B cell (primary cell): ENCODE measurements at regions not wholly inside any gene's neighbourhood (a gene's known extent, or its start where the extent isn't known, plus 50 kb on each side); places are given as distances from the start of the nearest gene placed in this dataset.
"Not testable (repeated sequence)": the region's sequence is repeated elsewhere in the genome, so short reads cannot be mapped to it uniquely, and the experiment has no call there.

Source experiments
- ATAC-seq: fragments of 200-7000 bp; cut with Tn5 transposase; one replicate; pipeline ENCODE4 v1.10.0; 2021; ENCODE audit warnings: low read depth, mild to moderate bottlenecking, moderate number of reproducible peaks, moderate library complexity
- CTCF ChIA-PET: fragments of 350-600 bp; sonication (Branson Sonifier 250); formaldehyde crosslinking; loops from one replicate; lab custom pipeline; 2021; ENCODE audit warnings: antibody characterized with exemption, inconsistent platforms; lab: Charles Lee
- POLR2A ChIA-PET: fragments of 350-600 bp; sonication (Branson Sonifier 250); formaldehyde crosslinking; loops from one replicate; lab custom pipeline; 2021; ENCODE audit warnings: antibody characterized with exemption; lab: Charles Lee
- DNase-seq: peaks from one replicate; pipeline ENCODE4 v3.0.0; 2013
- H2AFZ ChIP-seq: 2 replicates; pipeline ENCODE4 v1.6.1; 2012; ENCODE audit warnings: mild to moderate bottlenecking, low read depth, low read length; ENCODE audit not compliant: insufficient read depth, poor library complexity, severe bottlenecking
- H3K27ac ChIP-seq, 2 donors: 1 replicate in 1 of 2; 2 replicates in 1 of 2; pipeline ENCODE4 v1.5.1; 2012 to 2013; ENCODE audit warnings: low read length in 2 of 2, mild to moderate bottlenecking in 2 of 2, moderate library complexity in 1 of 2
- H3K27me3 ChIP-seq, 4 experiments: fragments of 200-600 bp in 1 of 4; sonication (generic) in 1 of 4; replicated peaks in 1 of 4; 1 replicate in 2 of 4; 2 replicates in 2 of 4; pipeline versions ENCODE4 v1.6.1 to v1.7.0; 2013 to 2016; ENCODE audit warnings: low read length in 3 of 4, mild to moderate bottlenecking in 2 of 4, mixed read lengths in 1 of 4, moderate library complexity in 1 of 4; ENCODE audit not compliant: insufficient read depth in 4 of 4, control insufficient read depth in 3 of 4; ENCODE audit errors: control extremely low read depth in 1 of 4
- H3K36me3 ChIP-seq, 2 experiments: replicated peaks in 1 of 2; 1 replicate in 1 of 2; 2 replicates in 1 of 2; pipeline versions ENCODE4 v1.6.1 to v1.7.1; 2013; ENCODE audit warnings: low read length in 1 of 2; ENCODE audit not compliant: insufficient read depth in 2 of 2, control insufficient read depth in 1 of 2; ENCODE audit errors: control extremely low read depth in 1 of 2, extremely low read depth in 1 of 2
- H3K4me1 ChIP-seq, 2 donors: fragments of 200-600 bp in 1 of 2; sonication (generic) in 1 of 2; 1 replicate in 1 of 2; 2 replicates in 1 of 2; pipeline versions ENCODE4 v1.5.1 to v1.6.1; 2013 to 2017; ENCODE audit warnings: low read length in 2 of 2; ENCODE audit not compliant: control insufficient read depth in 2 of 2, insufficient read depth in 2 of 2
- H3K4me2 ChIP-seq: replicated peaks from 2 replicates; pipeline ENCODE3; 2012; ENCODE audit warnings: mild to moderate bottlenecking, low read depth, low read length; ENCODE audit not compliant: poor library complexity, severe bottlenecking
- H3K4me3 ChIP-seq, 5 experiments: fragments of 200-600 bp in 1 of 5; sonication (generic) in 1 of 5; 1 replicate in 3 of 5; 2 replicates in 2 of 5; pipeline versions ENCODE4 v1.5.1 to v1.7.0; 2011 to 2016; ENCODE audit warnings: low read length in 4 of 5, mild to moderate bottlenecking in 4 of 5, low read depth in 2 of 5, control low read depth in 1 of 5, moderate library complexity in 1 of 5; ENCODE audit not compliant: insufficient read depth in 1 of 5; ENCODE audit errors: control extremely low read depth in 1 of 5, extremely low read depth in 1 of 5
- H3K79me2 ChIP-seq: fragments of 200-600 bp; sonication (generic); one replicate; pipeline ENCODE4 v1.6.0; 2016; ENCODE audit warnings: low read length; ENCODE audit not compliant: control insufficient read depth, insufficient read depth
- H3K9ac ChIP-seq: fragments of 200-600 bp; sonication (generic); 2 replicates; pipeline ENCODE4 v1.6.1; 2017; ENCODE audit warnings: mild to moderate bottlenecking, low read length, moderate library complexity
- H3K9me3 ChIP-seq, 3 donors: one replicate each; pipeline versions ENCODE4 v1.6.1 to v1.7.1; 2013; ENCODE audit warnings: low read length in 2 of 3; ENCODE audit not compliant: control insufficient read depth in 2 of 3, insufficient read depth in 1 of 3; ENCODE audit errors: control extremely low read depth in 1 of 3
- H4K20me1 ChIP-seq: 2 replicates; pipeline ENCODE4 v1.6.0; 2012; ENCODE audit warnings: mild to moderate bottlenecking, low read length; ENCODE audit not compliant: insufficient read depth, control insufficient read depth, poor library complexity, severe bottlenecking
- H3K27ac Mint-ChIP-seq: one replicate; pipeline ENCODE4 v1.8.0; 2021; ENCODE audit warnings: mixed read lengths
- H3K27me3 Mint-ChIP-seq: one replicate; pipeline ENCODE4 v1.8.0; 2021; ENCODE audit warnings: mixed read lengths
- H3K4me1 Mint-ChIP-seq: one replicate; pipeline ENCODE4 v1.8.0; 2021; ENCODE audit warnings: mixed read lengths
- H3K4me3 Mint-ChIP-seq: one replicate; pipeline ENCODE4 v1.8.0; 2021; ENCODE audit warnings: mixed read lengths
- H3K9me3 Mint-ChIP-seq: one replicate; pipeline ENCODE4 v1.8.0; 2022; ENCODE audit warnings: mixed read lengths; ENCODE audit not compliant: insufficient read depth
- CTCF ChIP-seq: fragments of 200-600 bp; IDR thresholded peaks from one replicate; pipeline ENCODE4 v1.8.0; 2022; ENCODE audit warnings: antibody characterized with exemption, mild to moderate bottlenecking
- EZH2 ChIP-seq: IDR thresholded peaks from 2 replicates; pipeline ENCODE4 v1.6.1; 2012; ENCODE audit warnings: borderline replicate concordance, low read depth, mild to moderate bottlenecking, moderate library complexity, low read length; ENCODE audit not compliant: insufficient read depth, poor library complexity, severe bottlenecking
- WGBS: methylation state at CpG from one replicate; pipeline ENCODE4 v1.1.5; 2013; ENCODE audit warnings: missing lambda C conversion rate; ENCODE audit not compliant: insufficient coverage; 5-methylcytosine and 5-hydroxymethylcytosine counted together
- intact Hi-C: fragments of 100-400 bp; cut with micrococcal nuclease; formaldehyde crosslinking; loops from one replicate; pipeline ENCODE4 v1.10.0; 2022

DNA sequence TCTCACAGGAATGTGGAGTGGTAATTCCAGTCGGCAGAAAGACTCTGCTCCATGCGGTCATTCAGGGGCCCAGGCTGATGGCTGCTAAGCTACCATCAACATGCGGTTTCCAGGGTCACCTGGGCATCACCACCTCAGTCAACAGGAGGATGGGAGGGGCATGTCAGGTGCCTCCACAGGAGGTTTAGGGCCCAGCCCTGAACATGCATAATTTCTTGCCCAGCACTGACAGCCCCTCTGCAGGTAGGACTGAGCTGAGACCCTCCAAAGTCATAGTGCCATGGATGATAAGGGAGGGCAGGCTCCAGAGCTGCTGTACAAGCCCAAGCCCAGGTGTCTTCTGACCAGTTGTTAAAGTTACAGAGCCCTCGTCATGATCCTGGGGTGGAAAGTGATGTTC, 244.0 kb upstream of the SFSWAP start:
- H3K4me1 ChIP-seq: no peaks in the 10 kb centered on the region
- no peak overlapping the region for H3K4me2 ChIP-seq
- H4K20me1 ChIP-seq: no peaks in the 10 kb centered on the region
- TF ChIP-seq CTCF (no peak), EZH2 (no peak)
- H3K9ac ChIP-seq: no peak overlapping the region
- CTCF ChIA-PET: no interaction called here
- no peak overlapping the region for H3K27ac Mint-ChIP-seq
- DNase-seq: no peak
- no peak overlapping the region for H2AFZ ChIP-seq
- peaks cover 0 to 10% (median 0%) of the 10 kb centered on the region in 3 donors for H3K9me3 ChIP-seq
- no peak for ATAC-seq
- no peak overlapping the region for H3K4me3 Mint-ChIP-seq
- H3K27me3 Mint-ChIP-seq: peaks cover 5% of the 10 kb centered on the region
- H3K4me1 Mint-ChIP-seq: no peaks in the 10 kb centered on the region
- peaks cover under 1% of the 10 kb centered on the region for H3K9me3 Mint-ChIP-seq
- H3K36me3 ChIP-seq: no peaks in the 10 kb centered on the region
- POLR2A ChIA-PET: no interaction called here
- H3K27me3 ChIP-seq: peaks cover 0 to 6% (median 2%) of the 10 kb centered on the region in 4 experiments
- intact Hi-C loops: no loop called here
- WGBS: 100% methylated on average over 1 of the region's 4 CpGs
- H3K27ac ChIP-seq: no peak overlapping the region
- no peak overlapping the region for H3K4me3 ChIP-seq
- H3K79me2 ChIP-seq: no peaks in the 10 kb centered on the region

- TF ChIP-seq CTCF (no peak), EZH2 (no peak)
- Mint-ChIP-seq H3K27ac (no peak overlapping the region), H3K4me3 (no peak overlapping the region), H3K9me3 (no peaks in the 10 kb centered on the region), H3K4me1 (no peaks in the 10 kb centered on the region), H3K27me3 (peaks cover 5% of the 10 kb centered on the region)
- no peak for ATAC-seq
- Histone ChIP-seq H3K79me2 (no peaks in the 10 kb centered on the region), H3K27ac (no peak overlapping the region), H3K27me3 (peaks cover 0 to 11% (median 1%) of the 10 kb centered on the region in 4 experiments), H2AFZ (no peak overlapping the region), H3K4me1 (no peaks in the 10 kb centered on the region), H3K36me3 (no peaks in the 10 kb centered on the region), H3K9me3 (peaks cover 0 to 10% (median 0%) of the 10 kb centered on the region in 3 donors), H3K4me3 (no peak overlapping the region), H3K4me2 (no peak overlapping the region), H3K9ac (no peak overlapping the region), H4K20me1 (no peaks in the 10 kb centered on the region)
- intact Hi-C loops: no loop called here
- 94% methylated on average over 2 of the region's 5 CpGs for WGBS
- ChIA-PET CTCF (no interaction called here), POLR2A (no interaction called here)
- DNase-seq: no peak
These were observed 242.7 kb upstream of the SFSWAP start for GRCh38 chr12:131468206-131468605.

GRCh38 chr12:131469945-131470344, 240.9 kb upstream of the SFSWAP start:
- H3K9ac ChIP-seq, H3K4me3 Mint-ChIP-seq, H2AFZ ChIP-seq, CTCF ChIA-PET, H3K9me3 Mint-ChIP-seq, H3K27ac Mint-ChIP-seq, POLR2A ChIA-PET, H4K20me1 ChIP-seq, ATAC-seq, H3K9me3 ChIP-seq, H3K79me2 ChIP-seq, H3K4me3 ChIP-seq, H3K27me3 Mint-ChIP-seq, H3K4me2 ChIP-seq, DNase-seq, H3K4me1 Mint-ChIP-seq, intact Hi-C loops, H3K27ac ChIP-seq, H3K4me1 ChIP-seq, H3K36me3 ChIP-seq: not testable (repeated sequence)
- peaks cover 0 to 18% (median 0%) of the 10 kb centered on the region in 4 experiments for H3K27me3 ChIP-seq
- no CpG with 5 or more reads among the region's 10 CpGs for WGBS
